HG02571 (cell line): ENCODE measurements at regions not wholly inside any gene's neighbourhood (a gene's known extent, or its start where the extent isn't known, plus 50 kb on each side); places are given as distances from the start of the nearest gene placed in this dataset.

ENCODE experiments used
- ATAC-seq: cut with Tn5 transposase; IDR thresholded peaks from one replicate; pipeline ENCODE4 v1.9.1; 2021; ENCODE audit warnings: mild to moderate bottlenecking, moderate library complexity; ENCODE audit not compliant: unreplicated experiment

DNA sequence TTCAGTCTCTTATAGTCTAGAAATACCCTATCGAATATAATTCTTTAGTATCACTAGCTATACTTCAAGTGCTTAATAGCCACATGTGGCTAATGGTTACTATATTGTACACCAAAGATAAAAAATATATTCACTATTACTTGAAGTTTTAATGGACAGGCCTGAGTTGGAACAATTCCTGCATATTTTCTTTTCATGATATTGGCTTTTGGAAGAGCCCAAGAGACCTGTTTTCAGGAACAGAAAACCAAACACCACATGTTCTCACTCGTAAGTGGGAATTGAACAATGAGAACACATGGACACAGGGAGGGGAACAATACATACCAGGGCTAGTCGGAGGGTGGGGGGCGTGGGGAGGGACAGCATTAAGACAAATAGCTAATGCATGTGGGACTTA is 334.4 kb upstream of the TRIB2 start:
- ATAC-seq = no peak

- no peak for ATAC-seq
Observed at GRCh38 chr2:12389344-12390045, 327.2 kb upstream of the TRIB2 start.

DNA sequence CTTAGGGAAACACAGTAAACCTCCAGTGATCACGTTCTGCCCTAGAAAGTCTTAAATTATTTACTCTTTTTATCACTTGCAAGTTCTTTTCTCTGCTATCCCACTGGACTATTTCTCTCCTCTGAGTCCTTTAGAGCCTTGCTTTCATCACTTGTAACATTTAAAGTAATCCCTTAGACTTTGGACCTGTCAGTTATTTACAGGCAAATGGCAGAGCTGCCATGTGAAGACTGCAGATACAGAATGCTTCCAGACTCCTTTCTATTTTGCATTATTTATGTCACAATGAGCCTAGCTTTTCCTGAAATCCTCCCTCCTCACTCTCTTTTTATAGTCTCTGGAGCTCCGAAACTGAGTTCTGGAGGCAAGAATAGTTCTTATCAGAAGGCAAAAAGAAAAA is 325.6 kb upstream of the TRIB2 start:
- no peak for ATAC-seq

DNA sequence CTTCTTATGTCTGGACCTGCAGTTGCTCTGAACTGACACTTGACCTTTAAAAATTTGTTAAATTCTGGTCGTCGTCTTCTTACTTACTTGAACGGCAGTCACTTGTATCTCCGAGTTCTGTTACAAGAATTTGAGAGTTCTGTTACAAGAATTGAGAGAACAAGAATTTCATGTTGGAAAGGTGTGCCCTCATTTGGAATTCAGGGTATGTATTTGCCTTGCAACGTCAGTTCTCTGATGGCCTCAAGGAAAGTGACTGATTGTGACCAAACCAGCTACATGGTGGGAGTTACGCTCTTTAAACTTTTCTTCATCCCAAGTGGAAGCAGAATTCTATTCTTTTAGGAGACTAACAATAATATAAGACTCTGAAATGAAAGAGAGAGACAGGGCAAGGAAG is 320.0 kb upstream of the TRIB2 start:
- ATAC-seq = no peak

DNA sequence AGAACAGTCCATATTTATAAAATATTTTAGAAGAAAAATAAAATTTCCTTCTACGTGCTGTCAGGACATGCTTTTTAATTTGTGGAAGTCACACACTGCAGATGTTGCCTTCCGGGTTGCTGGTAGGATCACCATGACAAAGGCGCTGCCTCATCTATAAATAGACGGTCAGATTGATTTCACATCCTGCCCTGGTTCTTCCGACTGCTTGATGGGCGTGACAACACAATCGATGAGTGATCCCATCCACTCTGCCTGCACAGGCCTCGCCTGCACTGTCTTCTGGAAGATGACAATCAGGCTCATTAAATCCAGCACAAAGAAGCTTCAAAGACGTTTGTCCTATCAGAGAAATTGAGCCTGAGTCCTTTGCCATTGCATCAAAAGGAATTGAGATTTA is 318.9 kb upstream of the TRIB2 start:
- no peak for ATAC-seq

DNA sequence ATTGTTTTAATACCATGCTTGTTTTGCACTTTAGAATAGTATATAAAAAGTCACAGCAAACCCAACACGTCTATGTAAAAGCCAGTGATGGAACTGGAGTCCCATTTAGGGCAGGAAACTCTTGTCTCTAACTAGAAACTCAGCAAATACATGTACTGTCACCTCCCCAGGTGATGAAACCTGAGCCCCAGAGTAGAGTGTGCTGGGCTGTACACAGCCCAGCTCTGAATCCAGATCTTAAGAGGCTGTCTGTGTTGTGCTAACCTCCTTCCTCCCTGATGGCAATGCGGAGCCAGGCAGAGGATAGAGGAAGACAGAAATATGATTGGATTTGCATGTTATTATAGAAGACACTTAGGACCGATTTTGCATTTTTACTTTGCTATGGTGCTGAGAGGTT is 317.5 kb upstream of the TRIB2 start:
- no peak for ATAC-seq

DNA sequence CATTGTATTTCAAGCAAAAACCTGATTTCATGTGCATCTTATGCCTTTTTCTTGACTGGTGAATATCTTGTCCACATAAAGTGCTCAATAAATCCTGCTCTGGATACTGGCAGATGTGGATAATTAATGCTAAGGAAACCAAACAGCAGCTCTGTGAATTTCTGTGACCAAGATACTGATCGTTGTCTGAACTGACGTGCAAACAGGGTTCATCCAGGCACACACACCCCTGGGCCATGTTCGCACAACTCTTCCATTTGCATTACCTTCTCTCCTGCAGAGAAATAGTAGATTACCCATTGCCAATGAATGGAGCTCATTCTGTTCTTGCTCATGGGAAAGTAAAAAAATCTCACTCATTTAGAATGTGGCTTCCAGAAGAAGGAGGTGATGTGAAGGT is 316.2 kb upstream of the TRIB2 start:
- no peak for ATAC-seq

- ATAC-seq = no peak
Observed at GRCh38 chr2:12402440-12403139, 314.1 kb upstream of the TRIB2 start.

GRCh38 chr2:12404497-12404896 is 312.2 kb upstream of the TRIB2 start:
- no peak for ATAC-seq

DNA sequence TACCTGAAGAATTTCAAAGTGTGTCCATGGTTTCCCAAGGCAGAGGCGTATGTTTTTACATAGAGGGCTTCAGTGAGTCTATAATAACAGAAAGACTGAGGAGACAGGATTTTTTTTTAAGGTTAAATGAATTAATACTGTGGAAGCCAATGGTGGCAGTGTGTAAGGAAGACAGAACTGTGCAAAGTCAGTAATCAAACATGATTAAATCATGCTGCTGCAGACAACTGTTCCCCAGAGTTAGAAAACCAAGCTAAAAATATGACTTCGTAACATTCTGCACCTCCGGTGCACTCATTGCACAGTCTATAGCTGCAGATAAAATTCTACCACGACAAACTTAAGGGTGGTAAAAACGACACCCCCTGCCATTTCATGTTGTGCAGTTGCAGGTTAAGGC is 309.6 kb upstream of the TRIB2 start:
- no peak for ATAC-seq

DNA sequence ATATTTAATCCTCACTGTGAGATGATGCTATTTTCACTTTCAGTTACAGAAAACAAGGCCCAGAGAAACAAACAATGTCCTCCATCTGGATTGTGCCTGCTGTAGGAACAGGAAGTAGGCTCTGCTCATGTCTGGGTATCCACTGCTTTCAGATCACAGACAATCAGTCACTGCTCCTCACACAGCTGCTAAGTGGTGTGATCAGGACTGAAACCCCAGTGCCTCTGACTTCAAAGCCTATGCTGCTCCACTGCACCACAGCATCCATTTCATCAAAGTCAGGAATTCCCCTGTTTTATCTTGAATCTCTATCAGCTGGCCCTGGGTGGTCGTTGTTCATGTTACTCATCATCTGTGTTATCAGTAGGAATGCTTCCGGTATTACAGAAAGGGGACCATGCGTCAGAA is 303.8 kb upstream of the TRIB2 start:
- ATAC-seq = peak; percentile 86

- ATAC-seq = no peak
Observed at GRCh38 chr2:12415536-12415935, 301.2 kb upstream of the TRIB2 start.

- no peak for ATAC-seq
Observed at GRCh38 chr2:12416600-12416999, 300.1 kb upstream of the TRIB2 start.

DNA sequence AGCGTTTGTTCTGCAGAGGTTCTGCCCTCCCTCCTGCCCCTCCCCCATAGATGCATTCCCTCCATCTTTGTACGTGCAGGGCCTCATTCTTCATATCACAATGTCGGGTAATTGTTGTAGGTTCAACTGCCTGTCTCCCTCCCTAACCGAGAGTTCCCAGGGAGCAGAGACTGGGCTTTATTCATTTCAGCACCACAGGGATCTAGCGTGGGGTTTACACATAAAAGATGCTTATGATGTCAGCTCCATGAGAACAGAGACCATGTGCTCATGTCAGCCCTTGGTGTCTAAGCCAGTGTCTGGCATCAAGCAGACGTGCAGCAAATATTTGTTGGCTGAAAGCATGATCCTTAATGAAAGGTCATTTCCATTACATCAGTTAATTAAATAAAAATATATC is 298.9 kb upstream of the TRIB2 start:
- ATAC-seq = no peak

DNA sequence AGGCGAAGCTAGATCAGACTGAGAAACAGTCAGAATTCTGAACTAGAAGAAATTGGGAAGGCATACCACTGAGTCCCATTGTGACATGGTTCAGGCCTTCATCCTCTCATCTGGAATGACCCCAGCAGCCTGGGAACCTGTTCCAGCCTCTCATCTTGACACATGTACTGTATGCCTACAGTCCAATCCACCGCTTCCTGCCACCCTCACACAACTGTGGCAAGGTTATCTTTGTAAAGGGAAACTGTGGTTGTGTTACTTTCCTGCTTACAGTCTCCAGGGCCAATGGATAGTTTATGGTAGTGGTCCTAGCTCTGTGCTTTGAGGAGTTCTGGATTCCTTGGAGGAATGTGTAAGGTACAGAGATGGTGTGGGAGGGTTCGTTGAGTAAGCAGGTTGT is 296.9 kb upstream of the TRIB2 start:
- ATAC-seq = no peak

GRCh38 chr2:12421046-12421445 is 295.7 kb upstream of the TRIB2 start:
- ATAC-seq = no peak

GRCh38 chr2:12424219-12424618 is 292.5 kb upstream of the TRIB2 start:
- ATAC-seq = no peak

- no peak for ATAC-seq
Observed at GRCh38 chr2:12424809-12425208, 291.9 kb upstream of the TRIB2 start.

- no peak for ATAC-seq
Observed at GRCh38 chr2:12428324-12428723, 288.4 kb upstream of the TRIB2 start.

- no peak for ATAC-seq
Observed at GRCh38 chr2:12428786-12429185, 287.9 kb upstream of the TRIB2 start.

GRCh38 chr2:12429779-12430406 is 286.8 kb upstream of the TRIB2 start:
- ATAC-seq = no peak

DNA sequence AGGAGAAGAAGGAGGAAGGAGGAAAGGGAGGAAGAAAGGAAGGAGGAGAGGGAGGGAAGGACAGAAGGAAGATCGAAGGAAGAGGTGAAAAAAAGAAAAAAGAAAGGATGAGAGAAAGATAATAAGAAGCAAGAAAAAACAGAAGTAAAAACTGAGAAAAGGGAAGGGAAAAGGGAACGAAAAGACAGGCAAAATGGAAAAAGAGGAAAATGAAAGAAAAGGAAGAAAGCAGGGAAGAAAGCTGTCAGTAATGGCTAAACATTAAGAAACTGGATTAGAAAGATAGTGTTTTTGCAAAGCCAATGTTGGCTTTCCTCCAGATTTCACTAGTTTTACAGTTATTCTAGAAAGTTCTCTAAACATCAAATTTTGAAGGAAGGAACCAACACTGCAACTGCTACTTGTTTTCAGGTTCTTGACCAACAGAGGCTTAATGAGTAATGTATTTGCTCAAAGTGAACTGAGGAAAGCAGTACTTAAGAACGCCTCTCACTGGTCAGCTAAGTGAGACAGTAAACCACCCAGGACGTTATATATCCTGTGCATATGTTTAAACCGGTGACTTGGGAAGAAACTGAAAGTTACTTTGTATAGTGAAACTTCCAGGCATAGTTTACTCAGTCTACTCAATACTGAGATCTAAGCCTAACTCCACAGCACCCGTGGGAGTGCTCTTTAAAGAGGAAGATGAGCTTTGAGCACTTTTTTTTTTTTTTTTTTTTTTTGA is 286.2 kb upstream of the TRIB2 start:
- ATAC-seq = peak; percentile 95
